Superior temporal gyrus (tissue), 1 donor: ENCODE measurements at regions not wholly inside any gene's neighbourhood (a gene's known extent, or its start where the extent isn't known, plus 50 kb on each side); places are given as distances from the start of the nearest gene placed in this dataset.

Experiments used
- DNase-seq: peaks from one replicate; pipeline ENCODE4 v3.0.0-alpha.2; 2016; ENCODE audit errors: extremely low spot score

DNA sequence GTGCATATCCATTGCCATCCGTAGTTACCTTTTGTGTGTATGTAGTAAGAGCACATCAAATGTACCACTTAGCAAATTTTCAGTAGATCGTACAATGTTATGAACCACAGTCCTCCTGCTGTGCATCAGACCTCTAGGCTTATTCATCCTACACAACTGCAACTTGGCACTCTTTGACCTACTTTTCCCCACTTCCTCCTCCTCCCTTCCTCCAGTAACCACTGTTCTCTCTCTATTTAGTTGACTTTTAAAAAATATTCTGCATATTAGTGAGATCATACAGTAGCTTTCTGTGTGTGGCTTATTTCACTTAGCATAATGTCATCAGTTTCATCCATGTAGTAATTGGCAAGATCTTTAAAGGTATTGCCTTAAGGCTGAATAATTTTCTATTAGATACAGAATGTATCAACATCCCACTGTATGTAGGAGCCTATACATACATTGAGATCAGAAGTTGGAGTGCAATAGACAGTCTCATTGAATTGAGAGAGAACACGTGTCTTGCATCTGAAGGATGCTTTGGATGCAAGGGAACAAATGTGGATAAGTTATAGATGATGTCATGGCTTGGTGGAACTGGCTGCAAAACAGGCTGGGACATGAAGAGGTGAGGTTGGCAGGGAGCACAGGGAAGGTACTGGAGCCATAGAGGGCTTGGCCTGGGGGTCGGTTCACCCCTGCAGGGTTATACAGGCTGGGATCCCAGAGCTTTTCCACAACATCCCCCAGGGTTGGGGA lies 83.0 kb upstream of the FAM180A start:
- DNase-seq: no peak

DNA sequence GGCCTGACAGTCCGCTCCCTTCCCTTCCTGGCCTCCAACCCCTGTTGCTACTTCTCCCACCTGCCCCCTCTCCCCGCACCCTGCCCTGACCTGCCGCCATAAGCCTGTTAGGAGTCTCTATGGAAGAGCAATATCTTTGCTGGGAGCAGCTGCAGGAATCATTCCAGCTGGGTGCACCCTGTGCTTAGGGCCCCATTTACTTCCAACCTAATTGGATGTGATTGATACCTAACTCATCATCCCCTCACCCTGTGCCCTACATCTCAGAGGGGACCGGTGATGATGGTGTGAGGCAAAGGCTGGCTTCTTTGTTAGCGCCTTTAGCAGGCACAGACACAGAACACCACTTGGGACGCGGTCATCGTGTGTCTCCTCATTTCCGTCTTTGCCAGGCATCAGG lies 80.0 kb upstream of the FAM180A start:
- no peak for DNase-seq

DNA sequence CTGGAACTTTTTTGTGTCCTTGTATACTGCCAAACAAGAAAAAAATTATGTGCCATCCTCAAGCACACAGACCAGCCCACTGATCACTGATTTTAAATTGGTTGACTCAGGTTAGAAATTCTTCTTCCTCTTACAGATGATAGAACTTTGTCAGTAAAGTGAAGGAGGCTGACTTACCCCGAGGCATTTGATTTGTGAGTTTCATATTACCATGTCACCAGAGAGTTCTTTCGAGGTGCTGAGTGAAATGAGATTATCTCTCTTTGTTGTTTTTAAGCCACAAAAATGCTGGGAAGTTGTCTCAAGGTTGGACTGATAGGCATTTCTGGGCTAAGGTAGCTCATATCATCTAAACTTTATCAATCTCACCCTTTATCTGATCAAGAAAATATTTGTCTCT lies 78.8 kb upstream of the FAM180A start:
- no peak for DNase-seq

DNA sequence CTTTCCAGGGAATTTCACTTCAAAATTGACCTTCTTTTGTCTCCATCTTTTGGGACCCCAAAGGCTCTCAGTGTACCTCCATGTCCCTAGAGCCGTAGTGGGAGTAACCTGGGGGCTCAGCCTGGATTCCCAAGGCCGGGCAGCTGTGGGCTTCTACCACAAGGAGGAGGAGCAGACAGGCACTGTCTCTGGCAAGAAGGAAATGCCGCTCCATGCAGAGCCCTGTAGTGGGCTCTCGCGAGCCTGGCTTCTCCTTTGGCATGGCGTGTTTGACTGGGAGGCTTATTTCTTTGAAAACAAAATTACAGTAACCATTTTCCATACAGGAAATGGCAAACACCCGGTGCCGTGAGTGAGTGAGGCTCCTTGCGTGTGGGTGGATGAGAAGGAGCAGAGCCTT lies 76.8 kb upstream of the FAM180A start:
- DNase-seq: no peak

DNA sequence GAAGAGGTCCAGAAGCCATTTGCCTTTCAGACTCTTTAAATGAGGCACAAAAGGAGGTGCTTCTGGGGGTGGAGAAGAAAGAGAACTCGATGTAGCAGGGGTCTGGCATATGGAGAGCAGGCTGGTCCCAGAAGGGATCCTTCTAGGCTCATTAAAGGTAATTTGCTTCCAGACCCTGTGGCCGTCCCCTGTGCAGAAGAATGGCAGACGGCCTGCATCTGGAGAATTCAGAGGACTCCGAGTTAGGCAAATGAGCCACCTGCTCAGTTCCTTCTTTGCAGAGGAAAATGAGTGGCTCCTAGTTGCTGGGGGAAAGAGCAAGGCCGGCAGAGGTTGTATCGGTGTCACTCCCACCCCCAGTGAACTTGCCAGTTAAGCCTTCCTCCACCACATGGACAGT lies 73.8 kb upstream of the FAM180A start:
- no peak for DNase-seq

DNA sequence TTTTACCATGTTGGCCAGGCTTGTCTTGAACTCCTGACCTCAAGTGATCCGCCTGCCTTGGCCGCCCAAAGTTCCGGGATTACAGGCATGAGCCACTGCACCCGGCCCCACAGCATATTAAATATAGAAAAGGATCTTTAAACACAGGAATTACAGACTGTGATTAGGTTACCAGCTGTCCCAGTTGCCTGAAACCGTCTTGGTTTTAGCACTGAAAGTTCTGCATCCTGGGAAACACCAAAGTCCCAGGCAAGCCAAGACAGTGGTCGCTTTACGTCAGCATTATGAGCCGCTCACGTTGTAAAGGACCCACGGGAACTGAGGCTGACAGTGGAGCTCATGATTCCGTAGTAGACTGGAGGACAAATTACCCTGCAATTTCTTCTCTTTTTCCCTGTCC lies 69.0 kb upstream of the FAM180A start:
- no peak for DNase-seq

DNA sequence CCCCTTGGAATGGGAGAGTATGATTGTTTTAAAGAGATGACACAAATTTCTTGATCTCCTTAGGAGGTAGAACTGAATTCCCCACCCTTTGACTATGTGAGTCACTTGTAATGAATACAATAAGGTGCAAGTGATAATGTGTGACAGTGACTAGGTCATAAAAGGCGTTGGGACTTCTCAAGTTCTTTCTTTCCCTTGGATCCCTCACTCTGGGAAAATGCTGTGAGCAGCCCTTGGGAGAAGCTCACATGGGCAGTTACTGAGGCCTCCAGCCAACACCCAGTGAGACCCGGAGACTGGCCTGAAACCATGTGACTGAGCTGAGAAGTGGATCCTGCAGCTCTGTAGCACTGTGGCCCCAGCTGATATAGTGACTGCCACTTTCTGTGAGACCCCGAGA lies 66.4 kb upstream of the FAM180A start:
- no peak for DNase-seq

DNA sequence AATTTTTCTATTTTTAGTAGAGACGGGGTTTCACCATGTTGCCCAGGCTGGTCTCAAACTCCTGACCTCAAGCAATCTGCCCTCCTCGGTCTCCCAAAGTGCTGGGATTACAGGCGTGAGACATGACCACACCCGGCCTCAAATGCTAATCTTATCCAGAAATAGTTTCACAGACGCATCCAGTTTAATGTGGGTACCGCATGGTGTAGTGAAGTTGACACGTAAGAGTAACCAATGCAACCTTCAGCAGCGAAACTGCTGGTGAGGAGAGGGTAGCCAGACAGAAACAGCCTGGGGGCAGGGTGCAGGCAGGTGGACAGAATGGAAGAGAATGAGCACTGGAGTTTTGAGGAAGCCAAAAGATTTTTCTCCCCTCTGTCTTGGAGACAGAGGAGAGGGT lies 63.5 kb upstream of the FAM180A start:
- no peak for DNase-seq

DNA sequence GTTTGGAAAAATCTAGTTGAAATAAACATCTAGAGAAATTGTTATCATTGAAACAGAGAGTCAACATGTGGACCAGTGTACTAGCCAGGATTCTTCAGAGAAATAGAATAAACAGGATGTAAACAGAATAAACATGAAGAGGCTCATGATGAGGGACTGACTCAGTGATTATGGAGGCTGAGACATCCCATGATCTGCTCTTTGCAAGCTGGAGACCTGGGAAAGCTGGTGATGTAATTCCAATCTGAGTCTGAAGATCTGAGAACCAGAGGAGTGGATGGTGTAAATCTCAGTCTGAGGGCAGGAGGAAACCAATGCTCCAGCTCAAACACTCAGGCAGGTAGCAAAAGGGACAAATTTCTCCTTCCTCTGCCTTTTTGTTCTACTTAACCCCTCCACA lies 62.9 kb upstream of the FAM180A start:
- no peak for DNase-seq

DNA sequence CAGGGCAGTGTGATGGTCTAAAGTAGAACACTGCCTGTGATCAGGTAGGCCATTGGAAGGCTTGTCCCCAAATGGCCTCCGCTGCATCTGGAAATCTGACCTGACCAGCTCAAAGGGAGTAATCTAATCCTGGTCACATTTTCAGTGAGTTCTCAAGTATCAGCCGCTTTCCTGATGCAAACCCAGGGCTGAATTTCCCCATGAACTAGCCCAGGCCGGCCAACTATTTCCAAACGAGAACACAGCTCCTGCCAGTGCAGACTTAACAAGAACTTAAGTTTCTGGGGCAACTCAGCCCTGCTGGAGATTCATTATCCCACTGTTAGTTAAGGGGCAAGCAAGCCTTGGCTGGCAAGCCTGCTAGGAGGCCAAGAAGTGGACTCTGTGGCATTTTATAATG lies 59.6 kb upstream of the FAM180A start:
- DNase-seq: no peak

DNA sequence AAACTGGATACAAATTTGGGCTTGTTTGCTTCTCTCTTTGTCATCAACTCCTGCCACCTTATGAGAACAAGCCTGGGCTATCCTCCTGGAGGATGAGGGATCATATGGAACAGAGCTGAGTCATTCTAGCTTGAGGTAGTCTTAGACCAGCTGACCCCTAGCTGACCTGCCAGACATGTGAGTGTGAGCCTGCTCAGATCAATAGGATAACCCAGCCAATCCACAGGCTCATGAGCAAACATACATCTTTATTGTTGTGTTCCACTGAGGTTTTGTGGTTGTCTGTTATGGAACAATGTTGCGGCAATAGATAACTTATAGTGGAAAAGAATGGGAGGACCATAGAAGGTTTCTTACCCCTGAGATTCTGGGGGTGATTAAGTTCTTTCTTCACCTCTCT lies 54.5 kb upstream of the FAM180A start:
- DNase-seq: no peak

DNA sequence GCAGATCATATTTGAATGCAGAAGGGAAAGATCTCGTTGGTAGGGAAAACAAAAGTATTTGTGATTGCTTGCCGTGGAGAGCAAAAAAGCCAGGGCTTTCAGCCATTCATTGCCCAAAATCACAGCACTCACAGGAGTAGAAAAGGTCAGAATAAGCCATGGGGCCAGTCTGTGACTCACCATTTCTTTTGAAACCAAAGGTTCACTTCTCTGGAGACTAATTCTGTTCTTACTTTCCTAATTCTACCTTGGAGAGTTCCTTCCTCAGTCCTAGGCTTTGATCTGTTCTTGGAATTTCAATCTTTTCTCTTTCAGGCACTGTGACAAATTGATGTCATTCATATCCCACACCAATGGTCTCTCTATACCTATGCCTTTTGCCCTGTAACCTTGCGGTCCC lies 54.1 kb upstream of the FAM180A start:
- DNase-seq: no peak

DNA sequence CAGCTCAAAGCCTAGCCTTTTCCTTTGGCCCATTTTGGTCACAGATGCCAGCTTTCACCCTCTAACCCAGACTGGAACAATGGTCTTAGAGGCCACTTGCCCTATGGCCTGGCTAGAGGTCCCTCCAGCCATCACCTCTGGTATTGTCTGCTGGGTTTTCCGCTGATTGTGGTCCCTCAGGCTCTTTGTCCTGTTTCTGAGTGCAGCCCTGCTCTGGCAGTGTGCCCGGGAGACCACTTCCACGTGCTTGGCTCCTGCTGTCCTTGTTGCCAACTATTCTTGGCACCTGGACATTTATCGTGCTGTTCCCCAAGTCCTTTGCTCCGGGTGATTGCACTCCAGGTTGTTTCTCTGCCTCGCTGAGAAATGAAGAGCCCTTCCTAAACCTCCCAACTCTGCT lies 53.3 kb upstream of the FAM180A start:
- DNase-seq: no peak

DNA sequence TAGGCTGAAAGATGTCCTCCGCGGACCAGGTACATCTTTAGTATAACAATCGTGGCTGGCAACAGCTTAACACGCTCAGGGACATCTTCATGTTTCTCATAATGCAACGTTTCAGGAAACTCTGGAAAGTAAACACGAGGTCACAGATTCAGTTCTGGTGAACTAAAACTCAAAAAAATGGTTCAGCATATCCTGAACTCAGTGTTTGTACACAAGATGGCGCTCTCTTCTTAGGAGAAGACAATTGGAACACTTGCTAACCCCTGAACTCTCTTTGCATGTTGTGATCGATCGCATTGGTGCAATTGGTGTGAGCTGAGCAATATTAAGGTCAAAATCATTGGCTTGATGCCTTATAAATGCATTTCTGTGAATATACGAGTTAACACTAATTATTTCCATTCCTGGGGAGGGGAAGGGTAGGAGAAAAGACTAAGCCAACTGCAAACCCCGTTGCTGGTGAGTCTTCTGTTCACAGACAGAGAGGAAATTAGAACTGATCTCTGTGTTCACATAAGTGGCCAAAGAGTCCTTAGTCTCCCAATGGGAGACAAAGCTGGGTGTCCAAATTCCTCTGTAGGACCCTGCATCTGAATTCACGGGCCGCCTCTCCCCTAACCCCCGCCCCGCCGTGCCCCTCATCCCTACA lies 52.6 kb upstream of the FAM180A start:
- peak; percentile 90 for DNase-seq

DNA sequence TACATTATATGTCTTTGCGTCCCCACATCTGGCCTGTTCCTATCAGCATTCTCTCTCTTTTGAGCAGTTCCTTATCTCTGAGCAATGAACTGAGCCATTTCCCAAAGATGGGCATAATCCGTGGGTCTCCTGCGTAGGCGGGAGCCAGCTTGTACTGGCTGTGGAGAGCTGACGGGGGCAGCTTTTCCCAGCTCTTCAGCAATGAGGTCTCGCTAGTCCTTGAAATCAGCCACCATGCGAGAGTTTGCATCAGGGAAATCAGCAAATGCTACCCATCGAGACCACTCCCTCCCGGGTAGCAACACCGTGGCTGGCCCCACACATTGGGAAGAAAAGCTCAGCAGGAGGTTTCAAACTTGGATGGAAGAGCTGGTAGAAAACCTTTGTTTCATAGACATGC lies 51.9 kb upstream of the FAM180A start:
- no peak for DNase-seq

DNA sequence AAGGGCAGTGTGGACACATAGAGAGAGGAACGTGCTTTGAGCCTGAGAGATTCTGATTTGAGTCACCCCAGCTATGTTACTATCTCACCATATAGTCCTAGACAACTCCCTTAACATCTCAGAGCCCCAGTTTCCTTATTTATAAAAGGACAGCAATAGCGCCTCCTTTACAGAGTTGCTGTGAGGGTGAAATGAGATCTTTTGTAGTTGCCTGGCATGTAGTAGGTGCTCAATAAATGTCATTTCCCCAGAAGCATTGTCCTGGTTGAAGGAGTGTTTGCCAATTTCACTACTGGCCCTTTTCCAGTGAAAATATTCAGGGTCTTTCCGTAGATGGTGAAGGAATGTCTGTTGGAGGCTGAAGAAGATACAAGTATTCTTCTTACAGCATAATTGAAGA lies 51.3 kb upstream of the FAM180A start:
- no peak for DNase-seq
